Nucleus accumbens (tissue), 56 donors: ENCODE measurements at regions not wholly inside any gene's neighbourhood (a gene's known extent, or its start where the extent isn't known, plus 50 kb on each side); places are given as distances from the start of the nearest gene placed in this dataset.
"Not testable (repeated sequence)": the region's sequence is repeated elsewhere in the genome, so short reads cannot be mapped to it uniquely, and the experiment has no call there.

ENCODE experiments used
- DNase-seq, 56 donors: peaks; one replicate each; lab custom pipeline; 2025; lab: John Stamatoyannopoulos, UW

DNA sequence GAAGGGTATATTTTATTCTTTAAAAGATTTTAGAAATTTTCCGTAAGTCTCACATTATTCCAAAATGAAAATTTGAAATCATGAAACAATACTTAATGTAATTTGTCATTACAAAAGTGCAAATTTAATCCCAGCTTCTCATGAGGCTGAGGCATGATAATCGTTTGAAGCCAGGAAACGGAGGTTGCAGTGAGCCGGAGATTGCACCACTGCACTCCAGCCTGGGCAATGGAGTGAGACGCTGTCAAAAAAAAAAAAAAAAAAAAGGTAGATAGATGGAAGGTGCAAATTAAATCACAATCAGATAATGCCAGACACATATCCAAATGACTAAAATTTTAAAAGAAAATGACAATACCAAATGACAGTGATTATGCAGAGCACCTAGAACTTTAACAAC, 644.2 kb downstream of the FAM181B start:
- DNase-seq: no peak

DNA sequence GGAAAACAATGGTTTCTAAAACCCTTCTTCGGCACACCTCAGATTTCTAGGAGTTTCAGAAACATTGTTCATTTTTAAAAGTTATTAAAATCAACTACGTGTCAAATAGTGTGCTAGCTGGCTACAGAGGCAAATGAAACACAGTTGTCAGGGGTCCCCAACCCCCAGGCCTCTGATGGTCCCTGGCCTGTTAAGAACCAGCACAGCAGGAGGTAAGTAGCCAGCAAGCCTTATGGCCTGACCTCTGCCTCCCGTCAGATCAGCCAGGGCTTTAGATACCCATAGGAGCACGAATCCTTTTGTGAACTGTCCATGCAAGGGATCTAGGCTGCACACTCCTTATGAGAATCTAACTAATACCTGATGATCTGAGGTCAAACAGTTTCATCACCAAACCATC, 648.2 kb downstream of the FAM181B start:
- no peak for DNase-seq

DNA sequence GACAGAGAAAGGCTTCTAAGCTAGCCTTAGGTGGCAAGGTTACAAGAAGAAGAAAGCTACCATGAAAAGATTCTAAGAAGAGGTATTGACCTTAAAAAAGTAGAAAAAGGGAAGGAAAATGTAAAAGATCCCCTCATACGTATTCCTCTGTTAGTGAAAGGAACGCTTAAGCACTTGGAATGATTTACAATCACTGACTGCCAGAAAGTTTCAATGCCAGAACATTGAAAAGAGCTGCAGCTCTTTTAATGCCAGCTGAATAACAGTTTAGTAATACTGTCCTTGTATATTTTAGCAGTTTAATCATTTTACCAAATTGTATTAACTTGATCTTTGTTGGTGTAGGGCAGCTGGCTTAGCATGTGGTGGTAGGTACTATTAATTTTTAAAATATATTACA, 650.7 kb downstream of the FAM181B start:
- no peak for DNase-seq

- DNase-seq: no peak
Observed at GRCh38 chr11:82080160-82080559, 653.5 kb downstream of the FAM181B start.

DNA sequence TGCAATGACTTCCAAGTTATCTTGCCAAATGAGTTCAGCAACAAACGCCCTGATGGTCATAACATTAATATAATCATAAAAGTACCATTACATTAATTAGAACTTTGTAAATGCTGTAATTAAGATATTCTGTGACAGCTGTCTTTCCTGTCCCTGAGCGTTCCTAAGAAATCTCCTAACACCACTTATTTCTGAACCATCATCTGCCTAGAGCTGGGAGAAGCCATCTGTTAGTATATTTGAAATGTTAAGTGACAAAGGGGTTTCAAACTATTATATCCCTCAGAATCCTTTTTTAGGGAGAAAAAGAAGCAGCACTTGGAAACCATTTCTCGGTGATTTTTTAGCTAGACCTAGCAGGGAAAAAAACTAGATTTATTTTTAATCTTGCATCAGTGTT, 657.5 kb downstream of the FAM181B start:
- DNase-seq: no peak

DNA sequence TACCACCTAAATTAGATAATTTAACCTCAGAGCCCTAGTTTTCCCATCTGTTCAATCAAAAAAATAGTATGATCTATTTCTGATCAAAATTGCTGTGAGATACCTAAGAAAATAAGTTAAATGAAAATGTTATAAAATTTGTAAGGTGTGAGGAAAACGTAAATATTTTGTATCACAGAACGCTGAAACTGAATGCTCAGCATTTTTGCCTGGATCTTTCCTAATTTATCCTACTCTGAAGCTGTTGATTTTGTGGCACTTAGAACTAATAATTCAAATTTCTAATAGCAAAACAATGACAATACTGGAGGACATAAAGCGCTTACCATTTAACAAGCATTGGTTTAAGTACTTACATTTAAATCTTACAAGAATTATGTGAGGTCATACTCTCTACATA, 674.2 kb downstream of the FAM181B start:
- no peak for DNase-seq

DNA sequence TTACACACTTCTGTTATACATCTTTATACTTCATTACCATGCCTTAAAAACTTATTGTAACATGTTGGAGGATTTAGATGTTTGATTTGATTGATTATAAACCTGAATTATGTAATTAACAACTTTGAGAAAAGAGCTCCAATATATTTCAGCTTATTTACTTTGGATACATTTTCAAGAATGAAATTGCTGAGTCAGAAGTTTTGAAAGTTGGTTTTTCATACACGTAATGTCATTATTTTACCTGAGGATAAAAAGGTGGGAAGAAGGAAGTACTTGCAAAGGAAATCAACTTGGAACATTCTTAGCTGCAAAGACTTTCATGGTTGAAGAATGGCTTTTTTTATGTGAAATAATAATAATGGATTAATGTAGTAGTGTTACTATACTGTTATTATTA, 677.2 kb downstream of the FAM181B start:
- DNase-seq: no peak

DNA sequence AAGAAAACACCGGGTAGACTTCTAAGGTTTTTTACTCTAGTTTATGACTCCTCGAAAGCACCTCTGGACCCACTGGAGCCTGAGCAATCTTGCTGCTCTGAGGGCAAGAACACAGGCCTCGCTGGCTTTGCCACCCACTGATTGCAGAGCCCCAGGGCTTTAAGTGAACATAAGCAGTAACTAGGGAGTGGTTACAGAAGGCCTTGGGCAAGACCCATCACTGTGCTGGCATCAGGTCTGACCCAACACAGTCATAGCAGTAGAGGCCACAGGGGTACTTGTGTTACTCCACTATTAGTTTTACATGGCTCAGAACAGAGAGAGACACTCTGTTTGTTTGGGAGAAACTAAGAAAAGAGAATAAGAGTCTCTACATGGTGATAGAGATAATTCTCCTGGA, 684.5 kb downstream of the FAM181B start:
- no peak for DNase-seq

GRCh38 chr11:82047200-82047599, 686.5 kb downstream of the FAM181B start:
- DNase-seq: no peak

DNA sequence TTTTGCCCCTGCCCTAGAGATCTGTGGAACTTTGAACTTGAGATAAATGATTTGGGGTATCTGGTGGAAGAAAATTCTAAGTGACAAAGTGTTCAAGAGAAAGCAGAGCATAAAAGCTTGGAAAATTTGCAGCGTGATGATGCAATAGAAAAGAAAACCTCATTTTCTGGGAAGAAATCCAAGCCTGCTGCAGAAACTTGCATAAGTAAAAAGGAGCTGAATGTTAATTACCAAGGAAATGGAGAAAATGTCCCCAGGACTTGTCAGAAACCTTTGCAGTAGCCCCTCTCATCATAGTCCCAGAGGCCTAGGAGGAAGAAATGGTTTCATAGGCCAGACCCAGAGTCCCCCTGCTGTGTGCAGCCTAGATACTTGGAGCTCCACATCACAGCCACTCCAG, 686.9 kb downstream of the FAM181B start:
- no peak for DNase-seq

DNA sequence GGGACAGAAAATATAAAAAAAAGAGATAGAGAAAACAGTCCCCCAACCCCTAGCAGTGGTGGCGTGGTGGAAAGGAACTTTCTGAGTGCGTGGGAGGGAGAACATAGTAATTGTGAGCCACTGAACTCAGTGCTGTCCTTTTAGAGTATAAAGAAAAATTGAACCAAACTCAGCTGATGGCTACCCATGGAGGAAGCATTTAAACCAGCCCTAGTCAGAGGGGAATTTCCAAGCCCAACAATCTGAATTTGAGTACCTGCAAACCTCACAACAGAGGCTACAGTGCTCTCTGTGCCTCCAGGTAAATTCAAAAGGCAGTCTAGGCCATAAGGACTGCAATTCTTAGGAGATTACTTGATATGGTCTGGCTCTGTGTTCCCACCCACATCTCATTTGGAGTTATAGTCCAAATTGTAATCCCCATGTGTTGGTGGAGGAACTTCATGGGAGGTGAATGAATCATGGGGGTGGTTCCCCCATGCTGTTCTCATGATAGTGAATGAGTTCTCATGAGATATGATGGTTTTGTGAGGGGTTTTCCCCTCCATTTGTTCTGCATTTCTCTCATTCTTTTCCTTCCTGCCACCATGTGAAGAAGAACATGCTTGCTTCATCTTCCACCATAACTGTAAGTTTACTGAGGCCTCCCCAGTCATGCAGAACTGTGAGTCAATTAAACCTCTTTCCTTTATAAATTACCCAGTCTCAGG, 687.8 kb downstream of the FAM181B start:
- DNase-seq: no peak

- no peak for DNase-seq
Observed at GRCh38 chr11:82043316-82043715, 690.3 kb downstream of the FAM181B start.

- no peak for DNase-seq
Observed at GRCh38 chr11:82041764-82042163, 691.9 kb downstream of the FAM181B start.

GRCh38 chr11:82038154-82038553, 695.5 kb downstream of the FAM181B start:
- no peak for DNase-seq

DNA sequence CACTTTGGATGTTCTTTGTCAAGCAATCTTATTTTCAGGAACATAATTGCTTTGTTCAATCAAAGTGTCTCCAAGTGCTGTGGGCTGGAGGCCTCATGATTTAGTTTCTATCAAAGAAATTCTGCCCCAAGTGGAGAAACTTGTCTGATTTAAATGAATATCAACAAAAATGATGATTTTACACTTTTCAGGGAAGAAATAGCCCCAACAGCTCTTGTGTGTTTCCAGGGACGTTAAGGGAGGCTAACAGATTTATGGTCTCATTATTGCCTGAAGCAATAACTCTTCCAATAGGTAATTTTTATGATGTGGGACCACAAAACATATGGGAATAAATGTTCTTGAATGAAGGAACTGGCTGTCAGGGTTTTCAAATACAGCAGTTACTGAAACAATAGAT, 699.1 kb downstream of the FAM181B start:
- DNase-seq: no peak

DNA sequence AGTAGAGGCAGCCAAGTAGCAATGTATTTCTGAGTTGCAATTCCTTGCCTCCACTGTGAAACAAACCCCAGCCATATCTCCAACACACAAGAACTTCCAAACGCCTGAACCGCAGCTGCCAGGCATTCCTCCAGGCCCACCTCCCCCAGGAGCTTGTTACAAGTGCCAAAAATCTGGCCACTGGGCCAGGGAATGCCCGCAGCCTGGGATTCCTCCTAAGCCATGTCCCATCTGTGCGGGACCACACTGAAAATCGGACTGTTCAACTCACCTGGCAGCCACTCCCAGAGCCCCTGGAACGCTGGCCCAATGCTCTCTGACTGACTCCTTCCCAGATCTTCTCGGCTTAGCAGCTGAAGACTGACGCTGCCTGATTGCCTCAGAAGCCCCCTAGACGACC, 706.3 kb downstream of the FAM181B start:
- DNase-seq: not testable (repeated sequence)

GRCh38 chr11:82024760-82025159, 708.9 kb downstream of the FAM181B start:
- DNase-seq: no peak

DNA sequence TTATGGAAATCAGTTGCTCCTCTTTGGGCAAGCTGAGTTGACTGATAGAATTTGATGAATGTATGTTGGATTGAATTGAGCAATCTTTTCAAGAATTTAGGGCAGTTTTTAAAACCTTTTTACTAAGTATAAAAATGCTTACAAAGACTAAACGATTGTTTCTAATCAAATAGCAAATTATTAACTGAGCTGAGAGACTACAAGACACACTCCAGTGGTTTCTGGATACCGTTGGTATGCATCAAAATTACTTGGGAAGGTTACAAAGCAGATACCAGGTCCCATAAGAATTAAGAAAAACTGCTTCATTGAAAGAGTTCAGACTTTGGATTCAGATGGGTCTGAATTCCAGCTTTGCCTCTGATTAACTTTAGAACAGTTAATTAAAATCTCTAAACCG, 721.4 kb downstream of the FAM181B start:
- DNase-seq: no peak

- no peak for DNase-seq
Observed at GRCh38 chr11:82009133-82009532, 724.5 kb downstream of the FAM181B start.

DNA sequence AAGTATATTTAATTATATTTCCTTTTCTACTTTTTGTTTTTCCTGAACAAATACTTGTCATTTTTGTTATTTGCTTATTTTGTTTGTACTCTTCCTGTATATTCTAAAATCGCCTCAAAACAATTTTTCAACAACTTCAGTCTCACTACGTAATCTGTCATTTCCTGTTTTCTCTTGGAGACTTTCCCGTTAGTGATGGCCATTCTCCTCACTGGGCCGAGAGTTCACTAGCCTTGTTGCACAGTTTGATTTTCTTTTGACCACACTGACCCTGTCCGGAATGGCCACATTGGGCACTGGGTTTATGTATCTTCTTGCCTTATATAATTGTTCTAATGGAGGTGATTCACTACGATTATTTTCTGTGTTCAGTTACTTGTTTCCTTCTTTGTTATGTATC, 726.1 kb downstream of the FAM181B start:
- DNase-seq: no peak

DNA sequence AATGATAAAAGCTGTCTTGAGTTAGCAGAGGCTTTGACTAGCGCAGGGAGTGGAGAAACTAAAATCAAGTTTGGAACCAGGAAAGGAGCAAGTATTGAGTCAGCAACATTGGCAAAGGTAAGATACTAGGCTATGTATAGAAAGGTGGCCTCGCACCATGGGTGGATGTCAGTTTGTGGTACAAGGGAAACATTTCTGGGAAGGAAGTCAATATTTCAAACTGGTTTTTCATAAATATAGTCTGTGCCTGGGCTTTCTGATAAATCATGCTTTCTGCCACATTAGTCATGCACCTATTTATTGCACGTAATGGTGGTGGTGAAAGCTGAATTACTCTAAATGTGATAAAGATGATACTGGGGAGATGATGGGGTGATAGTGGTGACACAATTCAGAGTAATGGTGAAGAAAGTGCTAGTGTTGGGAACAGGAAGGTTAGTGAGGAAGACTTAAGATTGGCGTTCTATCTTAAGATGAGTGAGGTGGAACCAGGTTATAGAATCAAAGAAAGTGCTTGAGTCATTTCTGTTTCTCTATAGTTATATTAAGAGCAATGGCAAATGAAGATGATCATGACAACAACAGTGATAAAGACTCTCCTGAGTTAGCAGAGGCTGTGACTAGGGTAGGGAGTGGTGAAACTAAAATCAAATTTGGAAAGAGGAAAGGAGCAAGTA, 729.0 kb downstream of the FAM181B start:
- no peak for DNase-seq

DNA sequence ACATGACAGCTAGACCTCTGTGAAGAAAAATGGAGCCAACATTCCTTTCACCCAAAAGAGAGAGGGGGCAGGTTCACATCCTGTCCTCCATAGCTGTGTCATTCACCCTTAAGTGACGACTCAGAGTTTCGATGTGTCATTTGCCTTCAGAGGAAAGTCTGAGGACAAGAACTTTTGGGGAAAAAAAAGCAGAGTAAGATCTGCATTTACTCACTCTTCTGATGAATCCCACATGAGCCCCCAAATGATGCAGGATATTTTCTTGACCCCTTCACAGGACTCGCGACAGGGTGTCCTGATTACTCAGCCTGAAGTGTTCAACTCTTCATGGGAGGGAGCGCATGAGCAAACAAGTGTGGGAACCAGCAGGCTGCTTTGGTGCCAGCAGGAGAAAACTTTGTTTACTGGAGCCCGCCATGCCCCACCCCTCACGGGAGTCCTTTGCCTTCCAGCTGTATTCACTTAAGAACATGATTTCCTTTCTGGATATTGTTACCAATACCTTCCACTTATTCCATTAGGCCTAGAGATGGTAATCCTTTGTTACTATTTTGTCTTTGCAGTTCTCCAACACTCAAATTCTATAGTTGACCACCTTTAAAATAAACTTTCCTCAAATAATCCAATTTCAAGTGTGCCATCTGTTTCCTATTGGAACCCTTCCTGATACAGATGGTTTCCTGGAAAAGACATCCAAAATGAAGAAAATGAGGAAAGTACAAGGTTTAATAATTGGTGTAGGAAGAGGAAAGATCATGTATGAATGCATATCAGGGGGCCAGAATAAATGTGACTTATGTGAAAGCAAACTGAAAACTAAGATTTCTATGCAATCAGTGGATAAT, 729.8 kb downstream of the FAM181B start:
- DNase-seq: no peak
